Mucosa of stomach (tissue), 1 donor: ENCODE measurements at regions not wholly inside any gene's neighbourhood (a gene's known extent, or its start where the extent isn't known, plus 50 kb on each side); places are given as distances from the start of the nearest gene placed in this dataset.
"Not testable (repeated sequence)": the region's sequence is repeated elsewhere in the genome, so short reads cannot be mapped to it uniquely, and the experiment has no call there.

Experiments
- H3K27me3 ChIP-seq: one replicate; pipeline ENCODE4 v1.7.0; 2013; ENCODE audit warnings: mild to moderate bottlenecking, low read length; ENCODE audit not compliant: control insufficient read depth, insufficient read depth
- H3K36me3 ChIP-seq: one replicate; pipeline ENCODE4 v1.7.0; 2013; ENCODE audit warnings: low read length; ENCODE audit not compliant: control insufficient read depth, insufficient read depth
- H3K4me1 ChIP-seq: one replicate; pipeline ENCODE4 v1.7.0; 2013; ENCODE audit warnings: mild to moderate bottlenecking, low read length; ENCODE audit not compliant: control insufficient read depth, insufficient read depth
- H3K4me3 ChIP-seq: one replicate; pipeline ENCODE4 v1.7.0; 2013; ENCODE audit warnings: low read length
- H3K9ac ChIP-seq: one replicate; pipeline ENCODE4 v1.7.0; 2013; ENCODE audit warnings: mild to moderate bottlenecking, low read length, moderate library complexity
- H3K9me3 ChIP-seq: one replicate; pipeline ENCODE4 v1.7.0; 2013; ENCODE audit warnings: mild to moderate bottlenecking, low read length, moderate library complexity; ENCODE audit not compliant: control insufficient read depth
- donor health status: Pancreatic carcinoma.

DNA sequence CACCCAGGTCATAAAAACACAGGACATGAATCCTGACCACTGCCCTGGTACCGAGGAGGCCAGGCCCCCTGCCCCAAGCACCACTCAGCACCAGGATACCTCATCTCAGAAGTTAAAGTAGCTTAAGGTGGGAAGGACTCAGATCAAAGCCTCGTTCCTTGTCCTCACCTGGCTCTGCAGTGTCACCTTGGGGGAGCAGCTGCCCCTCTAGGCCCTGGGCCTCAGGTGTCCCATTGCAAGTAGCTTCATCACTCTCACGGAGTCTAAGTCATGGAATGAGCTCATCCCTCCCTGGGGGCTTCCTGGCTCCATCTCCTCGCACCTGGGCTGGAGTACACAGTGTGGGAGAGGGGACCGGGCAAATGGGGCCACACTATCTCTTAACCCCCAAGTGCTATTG, 148.0 kb downstream of the TPRA1 start:
- H3K9me3 ChIP-seq = no peaks in the 10 kb centered on the region
- H3K27me3 ChIP-seq = no peaks in the 10 kb centered on the region
- H3K9ac ChIP-seq = no peak overlapping the region
- H3K4me3 ChIP-seq = no peak overlapping the region
- H3K36me3 ChIP-seq = no peaks in the 10 kb centered on the region
- H3K4me1 ChIP-seq = no peaks in the 10 kb centered on the region

DNA sequence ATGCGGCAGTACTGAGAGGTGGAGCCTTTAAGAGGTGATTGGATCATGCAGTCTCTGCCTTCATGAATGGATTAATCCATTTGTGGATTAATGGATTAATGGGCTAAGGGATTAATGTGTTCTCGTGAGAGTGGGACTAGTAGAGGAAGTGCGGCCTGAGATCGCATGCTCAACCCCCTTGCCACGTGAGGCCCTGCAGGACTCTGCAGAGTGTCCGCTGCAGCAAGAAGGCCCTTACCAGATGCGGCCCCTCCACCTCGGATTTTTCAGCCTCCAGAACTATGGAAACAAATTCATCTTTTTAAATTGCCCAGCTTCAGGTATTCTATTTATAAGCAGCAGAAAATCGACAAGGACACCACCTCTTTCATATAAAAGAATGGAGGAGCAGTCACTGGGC, 148.8 kb downstream of the TPRA1 start:
- Histone ChIP-seq H3K4me1 (no peaks in the 10 kb centered on the region), H3K36me3 (no peaks in the 10 kb centered on the region), H3K9me3 (no peaks in the 10 kb centered on the region), H3K4me3 (no peak overlapping the region), H3K27me3 (no peaks in the 10 kb centered on the region), H3K9ac (no peak overlapping the region)

DNA sequence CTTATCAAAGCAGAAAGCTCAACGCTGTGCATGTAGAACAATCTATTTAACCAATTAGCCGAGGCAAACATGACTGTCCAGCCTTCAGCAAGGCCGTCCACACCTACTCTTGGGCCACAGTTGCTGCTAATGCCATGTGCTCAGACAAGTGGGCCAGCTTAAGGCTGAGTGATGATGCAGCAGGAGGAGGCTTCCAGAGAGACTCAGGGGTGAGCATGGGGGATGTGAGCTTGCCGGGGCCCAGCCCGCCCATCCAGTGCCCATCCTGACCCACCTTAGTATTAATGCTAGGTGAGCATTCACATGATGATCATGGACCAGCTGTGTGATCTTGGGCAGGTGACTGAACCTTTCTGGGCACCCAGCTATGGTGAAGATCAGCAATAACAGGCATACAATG, 150.1 kb downstream of the TPRA1 start:
- Histone ChIP-seq H3K9ac (no peak overlapping the region), H3K4me3 (no peak overlapping the region), H3K4me1 (no peaks in the 10 kb centered on the region), H3K36me3 (no peaks in the 10 kb centered on the region), H3K27me3 (no peaks in the 10 kb centered on the region), H3K9me3 (no peaks in the 10 kb centered on the region)

DNA sequence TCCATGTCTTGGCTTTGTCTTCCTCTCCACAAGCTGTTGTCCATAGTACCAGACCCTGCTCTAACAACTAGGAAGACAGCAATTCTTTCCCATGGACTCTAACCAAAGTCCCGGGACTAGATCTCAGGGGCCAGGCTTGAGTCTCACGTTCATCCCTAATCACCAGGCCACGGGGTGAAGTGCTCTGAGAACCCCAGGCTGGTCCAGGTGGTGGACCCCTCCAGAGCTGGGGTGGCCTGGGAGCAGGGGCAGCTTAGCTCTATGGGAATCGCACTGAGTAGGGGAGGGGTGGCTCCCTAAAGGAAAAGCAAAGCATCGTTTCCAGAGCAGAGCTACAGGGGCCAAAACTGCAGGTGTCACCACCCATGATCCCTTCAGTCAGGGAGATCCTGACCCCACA, 150.9 kb downstream of the TPRA1 start:
- no peaks in the 10 kb centered on the region for H3K27me3 ChIP-seq
- no peak overlapping the region for H3K9ac ChIP-seq
- H3K4me1 ChIP-seq = no peaks in the 10 kb centered on the region
- H3K36me3 ChIP-seq = no peaks in the 10 kb centered on the region
- H3K9me3 ChIP-seq = no peaks in the 10 kb centered on the region
- H3K4me3 ChIP-seq = no peak overlapping the region

DNA sequence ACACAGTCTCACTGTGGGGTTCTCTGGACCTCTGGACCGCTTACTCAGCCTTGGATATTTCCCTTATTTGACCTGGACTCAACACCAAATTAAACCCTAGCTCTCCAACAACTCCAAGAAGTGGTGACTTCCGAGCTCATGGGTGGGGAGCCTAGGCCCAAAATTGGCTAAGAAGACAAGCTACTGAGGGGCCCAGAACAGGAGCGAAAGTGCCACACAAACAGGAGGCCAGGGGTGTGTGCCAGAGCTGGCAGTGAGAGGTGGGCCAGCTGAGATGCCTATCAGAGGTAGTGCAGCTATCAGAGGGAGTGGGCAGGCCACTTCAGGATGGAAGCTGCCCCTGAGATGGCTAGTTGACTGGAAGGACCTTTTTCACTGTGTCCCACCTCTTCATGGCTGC, 151.1 kb upstream of the PRR20G start:
- Histone ChIP-seq H3K36me3 (no peaks in the 10 kb centered on the region), H3K9ac (no peak overlapping the region)

DNA sequence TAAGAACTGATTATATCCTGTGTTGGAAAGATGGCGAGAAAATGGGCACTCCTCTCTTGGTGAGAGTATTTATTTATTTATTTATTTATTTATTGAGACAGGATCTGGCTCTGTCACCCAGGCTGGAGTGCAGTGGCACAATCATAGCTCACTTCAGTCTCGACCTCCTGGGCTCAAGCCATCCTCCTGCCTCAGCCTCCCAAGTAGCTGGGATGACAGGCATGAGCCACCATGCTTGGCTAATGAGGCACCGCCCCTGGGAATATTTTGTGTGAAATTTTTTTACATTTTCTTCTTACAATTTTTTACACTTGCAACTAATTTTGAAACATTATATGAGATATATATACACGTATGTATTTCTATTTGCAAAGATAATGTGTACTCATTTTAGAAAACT, 150.5 kb upstream of the PRR20G start:
- Histone ChIP-seq H3K9ac (no peak overlapping the region), H3K4me3 (no peak overlapping the region), H3K27me3 (no peaks in the 10 kb centered on the region), H3K4me1 (no peaks in the 10 kb centered on the region), H3K9me3 (no peaks in the 10 kb centered on the region), H3K36me3 (no peaks in the 10 kb centered on the region)

More for the DNA sequence above, 151.1 kb upstream of the PRR20G start:
- no peaks in the 10 kb centered on the region for H3K4me1 ChIP-seq
- no peak overlapping the region for H3K4me3 ChIP-seq
- no peaks in the 10 kb centered on the region for H3K27me3 ChIP-seq
- no peaks in the 10 kb centered on the region for H3K9me3 ChIP-seq

DNA sequence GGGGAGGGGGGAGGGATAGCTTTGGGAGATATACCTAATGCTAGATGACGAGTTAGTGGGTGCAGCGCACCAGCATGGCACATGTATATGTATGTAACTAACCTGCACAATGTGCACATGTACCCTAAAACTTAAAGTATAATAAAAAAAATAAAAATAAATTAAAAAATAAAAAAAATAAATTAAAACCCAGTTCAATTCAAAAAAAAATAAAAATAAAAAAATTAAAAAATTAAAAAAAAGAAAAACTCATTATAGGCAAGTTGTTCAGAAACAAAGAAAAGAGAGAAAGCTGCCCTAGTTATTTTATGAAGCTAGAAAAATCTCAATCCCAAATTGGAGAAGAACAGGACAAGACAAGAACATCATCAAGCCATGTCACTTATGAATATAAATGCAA, 147.5 kb upstream of the PRR20G start:
- not testable (repeated sequence) for H3K9ac ChIP-seq, H3K27me3 ChIP-seq, H3K9me3 ChIP-seq, H3K4me1 ChIP-seq, H3K36me3 ChIP-seq, H3K4me3 ChIP-seq

DNA sequence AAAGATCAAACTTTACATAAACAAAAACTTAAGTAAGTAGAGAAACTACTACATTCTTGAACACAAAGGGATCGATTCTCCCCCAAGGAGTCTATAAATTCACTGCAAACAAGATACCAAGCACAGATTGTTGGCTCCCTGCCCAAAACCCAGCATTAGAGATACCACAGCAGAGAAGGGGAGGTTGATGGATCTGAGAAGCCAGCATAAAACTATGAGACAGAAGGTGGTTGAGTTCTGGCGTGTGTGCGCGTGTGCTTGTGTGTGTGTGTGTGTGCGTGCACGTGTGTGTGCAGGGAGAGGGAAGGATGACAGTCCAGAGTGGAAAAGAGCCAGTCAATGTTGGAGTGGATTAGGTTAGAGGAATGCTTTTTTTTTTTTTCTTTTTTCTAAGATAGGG, 143.2 kb upstream of the PRR20G start:
- Histone ChIP-seq H3K36me3 (no peaks in the 10 kb centered on the region), H3K9me3 (no peaks in the 10 kb centered on the region), H3K27me3 (peaks cover 34% of the 10 kb centered on the region), H3K9ac (no peak overlapping the region), H3K4me3 (no peak overlapping the region), H3K4me1 (no peaks in the 10 kb centered on the region)

DNA sequence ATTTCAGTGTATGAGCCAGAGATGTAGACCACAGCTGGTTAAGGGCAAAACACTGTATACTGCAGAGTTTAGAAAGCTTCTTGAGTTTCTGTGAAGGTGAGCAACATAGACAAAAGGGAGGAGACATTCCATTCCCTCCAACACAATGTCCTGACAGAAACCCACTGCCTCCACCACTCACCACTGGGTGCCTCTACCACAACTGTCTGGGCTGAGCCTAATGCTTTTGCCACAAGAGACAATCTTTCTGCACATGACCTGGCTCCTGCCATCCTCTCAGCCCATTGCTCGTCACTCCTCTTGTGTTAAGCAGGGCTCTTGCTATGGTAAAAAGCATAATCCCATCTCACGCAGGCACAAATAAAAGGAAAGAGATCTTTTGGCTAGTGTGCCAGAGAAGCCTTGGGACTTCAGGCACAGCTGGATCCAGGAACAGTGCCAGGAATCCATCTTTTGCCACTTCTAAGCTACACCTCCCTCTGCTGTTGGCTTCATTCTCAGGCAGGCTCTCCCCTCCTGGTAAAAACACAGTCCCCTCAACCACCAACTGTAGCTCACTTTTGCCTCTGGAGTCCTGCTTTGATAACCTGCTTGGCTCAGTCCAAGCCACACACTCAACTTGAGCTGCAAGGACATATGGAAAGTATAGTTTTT, 140.6 kb upstream of the PRR20G start:
- no peaks in the 10 kb centered on the region for H3K9me3 ChIP-seq
- no peaks in the 10 kb centered on the region for H3K4me1 ChIP-seq
- H3K36me3 ChIP-seq = no peaks in the 10 kb centered on the region
- no peak overlapping the region for H3K4me3 ChIP-seq
- H3K27me3 ChIP-seq = peaks cover 44% of the 10 kb centered on the region
- H3K9ac ChIP-seq = no peak overlapping the region

DNA sequence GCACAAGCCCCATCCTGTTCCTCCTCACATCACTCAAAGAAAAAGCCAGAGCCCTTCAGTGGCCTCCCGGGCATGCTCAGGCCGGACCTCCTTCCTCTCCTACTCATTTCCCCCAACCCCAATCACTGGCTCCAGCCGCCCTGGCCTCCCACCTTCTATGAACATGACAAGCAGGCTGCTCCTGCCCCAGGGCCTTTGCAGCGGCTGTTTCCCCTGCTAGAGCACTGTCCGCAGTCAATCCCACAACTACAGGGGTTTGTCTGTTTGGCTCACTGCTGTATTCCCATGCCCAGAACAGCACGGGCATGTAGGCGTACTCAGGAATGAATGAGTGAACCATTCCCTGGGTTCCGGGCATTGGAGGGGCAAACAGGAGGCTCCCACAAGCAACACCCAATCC, 139.8 kb upstream of the PRR20G start:
- Histone ChIP-seq H3K4me3 (no peak overlapping the region), H3K27me3 (peaks cover 44% of the 10 kb centered on the region), H3K9me3 (no peaks in the 10 kb centered on the region), H3K9ac (no peak overlapping the region), H3K36me3 (no peaks in the 10 kb centered on the region), H3K4me1 (no peaks in the 10 kb centered on the region)

DNA sequence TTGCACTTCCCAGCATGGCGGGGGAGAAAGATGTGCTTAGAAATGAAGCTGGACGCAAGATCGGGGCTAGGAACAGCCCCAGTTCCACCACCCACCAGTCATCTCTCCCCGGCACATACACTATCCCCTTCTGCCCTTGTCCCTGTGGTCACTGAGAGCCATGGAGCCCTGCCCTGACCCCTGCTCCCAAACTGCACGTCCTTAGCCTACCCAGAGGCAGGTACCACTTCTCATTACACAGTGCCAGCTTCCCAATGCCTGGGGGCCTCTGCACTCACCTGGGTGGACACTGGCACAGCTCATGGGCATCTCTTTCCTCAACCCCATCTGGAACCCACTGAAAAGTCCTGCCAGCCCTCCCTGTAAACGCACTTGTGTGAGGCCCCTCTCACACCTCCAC, 139.3 kb upstream of the PRR20G start:
- no peaks in the 10 kb centered on the region for H3K36me3 ChIP-seq
- H3K9me3 ChIP-seq = no peaks in the 10 kb centered on the region
- peaks cover 49% of the 10 kb centered on the region for H3K27me3 ChIP-seq
- no peaks in the 10 kb centered on the region for H3K4me1 ChIP-seq
- H3K9ac ChIP-seq = no peak overlapping the region
- no peak overlapping the region for H3K4me3 ChIP-seq

DNA sequence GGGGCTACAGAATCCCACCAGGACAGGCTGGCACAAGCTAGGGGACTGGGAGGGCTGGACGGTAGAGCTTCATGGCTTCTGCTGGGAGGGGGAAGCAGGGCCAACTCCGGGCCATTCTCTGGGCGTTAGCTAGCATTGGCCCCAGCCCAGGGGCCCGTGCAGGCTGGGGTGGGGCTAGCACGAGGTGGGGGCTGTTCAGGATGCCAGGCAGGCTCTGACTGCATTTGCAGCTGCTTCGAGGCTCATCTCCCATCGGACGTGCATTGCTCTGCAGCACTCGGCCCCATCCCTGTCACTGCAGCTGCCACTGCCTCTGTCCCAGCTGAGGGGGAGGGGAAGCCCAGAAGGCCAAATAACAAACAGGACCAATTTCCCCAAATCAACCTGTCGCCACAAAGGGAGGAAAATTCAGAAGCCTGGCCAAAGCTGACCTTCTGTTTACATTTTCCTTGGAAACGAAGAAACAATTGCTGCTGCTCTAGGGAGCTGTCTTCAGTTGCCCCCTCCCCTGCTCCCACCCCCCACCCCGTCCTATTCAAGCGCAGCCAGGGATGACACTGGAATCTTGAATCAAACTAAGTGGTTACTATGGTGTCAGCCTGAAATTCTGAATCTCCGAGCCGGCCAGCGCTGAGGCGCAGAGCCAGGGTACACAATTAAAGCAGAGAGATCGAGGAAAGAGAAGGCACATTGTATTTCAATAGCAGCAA, 138.8 kb upstream of the PRR20G start:
- no peaks in the 10 kb centered on the region for H3K36me3 ChIP-seq
- peaks cover 47% of the 10 kb centered on the region for H3K27me3 ChIP-seq
- H3K9ac ChIP-seq = no peak overlapping the region
- no peak overlapping the region for H3K4me3 ChIP-seq
- H3K4me1 ChIP-seq = no peaks in the 10 kb centered on the region
- no peaks in the 10 kb centered on the region for H3K9me3 ChIP-seq
